ENCODE measurements at regions not wholly inside any gene's neighbourhood (a gene's known extent, or its start where the extent isn't known, plus 50 kb on each side); places are given as distances from the start of the nearest gene placed in this dataset.

GRCh38 chr4:178259566-178259965, 817.3 kb upstream of the AGA start:
- Histone ChIP-seq H3K9me1 (ENCODE audit: insufficient read depth, low read length) (no peaks in the 10 kb centered on the region), H2BK120ac (ENCODE audit: low read depth, low read length) (no peak overlapping the region), H3K4me2 (ENCODE audit: low read depth, low read length) (no peak overlapping the region), H3K79me1 (ENCODE audit: low read depth in 1 of 2, low read length in 2 of 2) (no peaks in the 10 kb centered on the region), H4K20me1 (ENCODE audit: insufficient read depth, low read length) (no peaks in the 10 kb centered on the region), H3K27ac (ENCODE audit: insufficient read depth, low read length) (no peak overlapping the region), H3K14ac (replicated peaks; ENCODE audit: low read depth, low read length) (no peak overlapping the region), H3K9ac (ENCODE audit: low read depth, low read length) (no peak overlapping the region), H4K5ac (ENCODE audit: low read depth, low read length) (no peak overlapping the region), H3K4ac (ENCODE audit: low read depth, low read length) (no peak overlapping the region), H2BK15ac (ENCODE audit: low read depth, low read length) (no peak overlapping the region), H3K36me3 (ENCODE audit: control insufficient read depth, insufficient read depth, low read length) (no peaks in the 10 kb centered on the region), H2BK5ac (ENCODE audit: low read depth, low read length, poor library complexity, severe bottlenecking) (no peak overlapping the region), H3K9me3 (ENCODE audit: control insufficient read depth, insufficient read depth, low read length) (no peaks in the 10 kb centered on the region), H3K56ac (ENCODE audit: extremely low read depth, insufficient read depth, low read length) (no peak overlapping the region), H3K23ac (ENCODE audit: low read depth, low read length) (no peak overlapping the region), H2AK5ac (ENCODE audit: low read depth, low read length) (no peak overlapping the region), H3K18ac (ENCODE audit: low read depth, low read length) (no peak overlapping the region), H4K8ac (ENCODE audit: low read depth in 2 of 2, low read length in 2 of 2) (no peak overlapping the region), H2BK20ac (ENCODE audit: low read depth, low read length) (no peak overlapping the region), H2AFZ (replicated peaks; ENCODE audit: low read length, poor library complexity) (no peak overlapping the region), H2AK9ac (replicated peaks; ENCODE audit: low read depth, low read length, poor library complexity) (no peak overlapping the region), H4K91ac (ENCODE audit: insufficient read depth, low read depth, low read length) (no peak overlapping the region), H3K4me1 (ENCODE audit: control insufficient read depth, insufficient read depth, low read length) (no peaks in the 10 kb centered on the region), H3K27me3 (ENCODE audit: control insufficient read depth, insufficient read depth, low read length) (no peaks in the 10 kb centered on the region), H3K4me3 (ENCODE audit: insufficient read depth, low read depth, low read length) (no peak overlapping the region)
- ChIA-PET CTCF (interaction anchor here (0.6 kb wide), 1 partner anchor 453 kb away, joined by 3 read pairs; no protein-coding TSS in a partner anchor), POLR2A (ENCODE audit: unreplicated experiment) (no interaction called here)
- intact Hi-C loops (cut with micrococcal nuclease) (no loop called here), in situ Hi-C loops (cut with MboI; ENCODE audit: low sequenced_read_pairs) (no loop called here), dilution Hi-C loops (cut with HindIII; ENCODE audit: low sequenced_read_pairs, unreplicated experiment) (no loop called here)
- no peak for DNase-seq
- no peak for ATAC-seq (ENCODE audit: low read depth)
- no CpG with 5 or more reads among the region's 2 CpGs for WGBS, 2 experiments (ENCODE audit: extremely low coverage in 2 of 2, insufficient read length in 1 of 2)
- BruUV-seq (replicated peaks), result no TSS peak
- TF ChIP-seq, protein P1, sequence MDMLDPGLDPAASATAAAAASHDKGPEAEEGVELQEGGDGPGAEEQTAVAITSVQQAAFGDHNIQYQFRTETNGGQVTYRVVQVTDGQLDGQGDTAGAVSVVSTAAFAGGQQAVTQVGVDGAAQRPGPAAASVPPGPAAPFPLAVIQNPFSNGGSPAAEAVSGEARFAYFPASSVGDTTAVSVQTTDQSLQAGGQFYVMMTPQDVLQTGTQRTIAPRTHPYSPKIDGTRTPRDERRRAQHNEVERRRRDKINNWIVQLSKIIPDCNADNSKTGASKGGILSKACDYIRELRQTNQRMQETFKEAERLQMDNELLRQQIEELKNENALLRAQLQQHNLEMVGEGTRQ (IDR thresholded peaks at IDR 0.05; ENCODE audit: low read depth, low read length), result no peak
- TF ChIP-seq POLR2A (IDR thresholded peaks at IDR 0.05; ENCODE audit: low read depth, low read length) (no peak), ELK1 (IDR thresholded peaks at IDR 0.05; ENCODE audit: borderline replicate concordance, low read depth, low read length) (no peak), NFE2L2 (IDR thresholded peaks at IDR 0.05; ENCODE audit: low read depth, low read length) (no peak), SMC3 (IDR thresholded peaks at IDR 0.05; ENCODE audit: low read depth, low read length) (no peak), CHD1 (IDR thresholded peaks at IDR 0.05; ENCODE audit: low read depth, low read length) (no peak), FOS (IDR thresholded peaks at IDR 0.05; ENCODE audit: low read depth, low read length) (no peak), RCOR1 (IDR thresholded peaks at IDR 0.05; ENCODE audit: insufficient replicate concordance, low read length) (no peak), RAD21 (IDR thresholded peaks at IDR 0.05; ENCODE audit: low read length) (no peak), RFX5 (IDR thresholded peaks at IDR 0.05; ENCODE audit: low read depth, low read length) (no peak), MXI1 (IDR thresholded peaks at IDR 0.05; ENCODE audit: borderline replicate concordance, low read depth, low read length) (no peak), MAFK (IDR thresholded peaks at IDR 0.05; ENCODE audit: low read depth, low read length) (no peak), MAZ (IDR thresholded peaks at IDR 0.05; ENCODE audit: borderline replicate concordance, low read depth, low read length) (no peak), BHLHE40 (IDR thresholded peaks at IDR 0.05; ENCODE audit: low read depth, low read length) (no peak), CEBPB (IDR thresholded peaks at IDR 0.05; ENCODE audit: low read depth, low read length) (no peak)
- TF ChIP-seq, protein P2, sequence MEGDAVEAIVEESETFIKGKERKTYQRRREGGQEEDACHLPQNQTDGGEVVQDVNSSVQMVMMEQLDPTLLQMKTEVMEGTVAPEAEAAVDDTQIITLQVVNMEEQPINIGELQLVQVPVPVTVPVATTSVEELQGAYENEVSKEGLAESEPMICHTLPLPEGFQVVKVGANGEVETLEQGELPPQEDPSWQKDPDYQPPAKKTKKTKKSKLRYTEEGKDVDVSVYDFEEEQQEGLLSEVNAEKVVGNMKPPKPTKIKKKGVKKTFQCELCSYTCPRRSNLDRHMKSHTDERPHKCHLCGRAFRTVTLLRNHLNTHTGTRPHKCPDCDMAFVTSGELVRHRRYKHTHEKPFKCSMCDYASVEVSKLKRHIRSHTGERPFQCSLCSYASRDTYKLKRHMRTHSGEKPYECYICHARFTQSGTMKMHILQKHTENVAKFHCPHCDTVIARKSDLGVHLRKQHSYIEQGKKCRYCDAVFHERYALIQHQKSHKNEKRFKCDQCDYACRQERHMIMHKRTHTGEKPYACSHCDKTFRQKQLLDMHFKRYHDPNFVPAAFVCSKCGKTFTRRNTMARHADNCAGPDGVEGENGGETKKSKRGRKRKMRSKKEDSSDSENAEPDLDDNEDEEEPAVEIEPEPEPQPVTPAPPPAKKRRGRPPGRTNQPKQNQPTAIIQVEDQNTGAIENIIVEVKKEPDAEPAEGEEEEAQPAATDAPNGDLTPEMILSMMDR (conservative IDR thresholded peaks at IDR 0.05; ENCODE audit: low read depth, low read length), result no peak

All from IMR-90 (cell line).